Activated CD4-positive, alpha-beta T cell treated with anti-CD3 and anti-CD28 coated beads, Interleukin-2, amount 50 U/mL, for 1 hour (primary cell): ENCODE measurements at regions not wholly inside any gene's neighbourhood (a gene's known extent, or its start where the extent isn't known, plus 50 kb on each side); places are given as distances from the start of the nearest gene placed in this dataset.

Source experiments
- DNase-seq: peaks from one replicate; pipeline ENCODE4 v3.0.0-alpha.2; 2020

GRCh38 chr11:11135820-11136476 is 217.1 kb downstream of the CSNK2A3 start:
- no peak for DNase-seq

DNA sequence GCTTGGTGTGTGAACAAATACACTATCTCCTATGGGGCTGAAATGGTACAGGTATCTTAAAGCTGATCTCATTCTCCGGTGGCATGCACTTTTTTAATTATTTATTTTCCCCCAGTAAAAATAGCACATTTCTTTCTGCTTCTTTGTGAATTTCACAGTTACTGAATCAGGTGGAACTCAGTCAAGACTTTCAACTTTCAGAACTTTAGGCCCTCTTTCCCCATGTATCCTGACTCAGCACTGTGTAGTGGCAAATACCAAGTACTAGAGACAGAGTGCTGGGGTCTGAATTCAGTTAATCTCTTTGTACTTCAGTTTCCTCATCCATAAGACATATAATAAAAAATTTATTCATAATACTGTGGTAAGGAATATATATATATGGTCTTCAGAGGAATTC is 223.9 kb downstream of the CSNK2A3 start:
- DNase-seq: no peak

GRCh38 chr11:11125618-11126017 is 227.4 kb downstream of the CSNK2A3 start:
- no peak for DNase-seq

GRCh38 chr11:11122749-11123148 is 230.3 kb downstream of the CSNK2A3 start:
- no peak for DNase-seq

DNA sequence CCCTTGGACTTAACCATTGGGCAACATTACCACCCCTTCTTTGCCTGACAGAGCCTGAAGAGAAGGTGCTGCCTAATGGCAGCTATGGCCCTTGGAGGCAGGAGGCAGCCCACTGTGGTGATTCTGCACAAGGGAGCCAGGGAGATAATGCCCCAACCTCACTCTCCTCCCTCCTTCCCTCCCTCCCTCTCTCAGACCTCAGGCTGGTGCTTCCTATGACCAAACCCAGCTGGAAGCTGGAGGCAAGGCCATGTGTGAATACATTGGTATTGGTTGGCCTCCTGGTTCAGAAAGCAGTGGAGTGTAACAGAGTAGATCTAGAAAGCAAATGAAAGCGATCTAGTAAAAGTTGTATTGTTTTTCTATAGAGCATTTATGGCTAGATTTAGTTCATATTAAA is 233.1 kb downstream of the CSNK2A3 start:
- no peak for DNase-seq

GRCh38 chr11:11117730-11118129 is 235.3 kb downstream of the CSNK2A3 start:
- no peak for DNase-seq

GRCh38 chr11:11115475-11115874 is 237.6 kb downstream of the CSNK2A3 start:
- no peak for DNase-seq

- no peak for DNase-seq
Observed at GRCh38 chr11:11113626-11114025, 239.4 kb downstream of the CSNK2A3 start.

DNA sequence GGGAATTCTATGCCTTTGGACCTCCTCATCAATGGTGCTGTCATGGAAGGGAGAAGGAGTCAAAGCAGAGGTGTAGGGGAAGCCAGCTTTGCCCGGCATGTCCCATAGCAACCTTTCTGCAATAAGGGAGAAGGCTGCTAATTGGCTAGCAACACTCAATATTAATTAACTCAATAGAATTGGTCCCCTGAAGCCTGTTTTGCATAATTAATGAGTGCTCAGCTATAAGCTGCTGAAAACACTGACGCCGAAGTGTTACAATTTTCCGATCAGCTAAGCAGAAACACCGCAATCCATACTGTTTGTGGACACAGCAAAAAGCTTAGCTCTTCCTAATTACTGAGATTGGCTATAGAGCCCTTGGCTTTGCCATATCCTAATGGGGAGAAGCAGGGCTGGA is 245.0 kb downstream of the CSNK2A3 start:
- no peak for DNase-seq

- no peak for DNase-seq
Observed at GRCh38 chr11:11107076-11107723, 245.8 kb downstream of the CSNK2A3 start.

- DNase-seq: no peak
Observed at GRCh38 chr11:11105361-11105760, 247.5 kb upstream of the ZBED5 start.

DNA sequence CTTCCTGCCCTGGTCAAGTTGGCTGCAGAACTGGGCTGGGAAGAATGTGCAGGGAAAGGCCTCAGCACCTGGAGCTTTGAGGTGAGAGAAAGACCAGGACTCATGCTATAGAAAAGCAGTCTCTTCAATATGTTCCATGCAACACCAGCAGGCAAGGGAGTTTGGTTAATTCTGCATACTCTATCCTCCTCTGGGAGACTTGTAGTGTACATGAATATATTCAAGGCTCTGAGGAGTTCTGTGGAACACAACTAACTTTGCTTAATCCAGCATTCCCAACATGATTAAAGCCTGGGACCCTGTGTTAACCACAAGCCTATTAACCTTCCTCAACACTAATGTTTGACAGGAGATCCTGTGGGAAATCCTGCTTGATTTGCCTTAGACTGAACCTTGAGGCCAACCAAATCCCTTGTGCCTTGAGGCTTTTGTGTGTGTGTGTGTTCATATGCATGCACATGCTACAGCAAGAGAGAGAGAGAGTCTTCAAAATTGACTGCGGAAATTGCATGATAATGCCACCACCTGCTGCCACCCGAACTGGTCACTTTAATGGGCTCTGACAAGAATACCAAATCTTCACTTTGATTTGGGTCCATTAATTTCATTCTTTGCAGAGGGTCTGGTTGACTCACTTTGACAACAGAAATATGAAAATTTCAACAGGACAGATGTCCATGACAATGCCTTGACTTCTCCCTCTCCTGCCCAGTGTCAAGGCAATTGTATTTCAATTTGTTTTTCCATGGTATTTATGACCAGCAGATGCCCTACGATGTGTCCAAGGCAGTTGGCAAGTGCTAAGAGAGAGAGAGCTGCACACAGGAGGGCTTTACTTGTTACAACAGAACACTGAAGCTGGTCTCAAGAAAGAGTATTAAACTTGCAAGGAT is 238.2 kb upstream of the ZBED5 start:
- DNase-seq: no peak

- no peak for DNase-seq
Observed at GRCh38 chr11:11090495-11090894, 232.6 kb upstream of the ZBED5 start.

DNA sequence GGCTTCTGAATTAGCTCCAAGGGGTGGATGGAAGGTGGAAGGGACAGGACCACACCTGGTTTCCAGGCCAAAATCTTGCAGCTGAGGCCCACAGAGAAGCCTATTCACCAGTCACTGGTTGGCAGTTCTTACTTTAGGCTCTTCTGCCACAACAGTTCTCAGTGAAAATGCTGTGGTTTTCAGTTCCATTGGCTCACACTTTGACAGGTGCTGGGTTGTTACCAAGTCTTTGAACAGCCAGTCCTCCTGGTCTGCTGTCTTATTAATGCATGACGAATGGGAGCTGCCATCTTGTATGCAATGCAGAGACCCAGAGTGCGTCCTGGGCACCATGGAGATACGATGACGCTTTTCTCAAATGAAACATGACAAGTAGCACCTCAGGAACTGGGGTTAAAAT is 232.0 kb upstream of the ZBED5 start:
- DNase-seq: no peak

DNA sequence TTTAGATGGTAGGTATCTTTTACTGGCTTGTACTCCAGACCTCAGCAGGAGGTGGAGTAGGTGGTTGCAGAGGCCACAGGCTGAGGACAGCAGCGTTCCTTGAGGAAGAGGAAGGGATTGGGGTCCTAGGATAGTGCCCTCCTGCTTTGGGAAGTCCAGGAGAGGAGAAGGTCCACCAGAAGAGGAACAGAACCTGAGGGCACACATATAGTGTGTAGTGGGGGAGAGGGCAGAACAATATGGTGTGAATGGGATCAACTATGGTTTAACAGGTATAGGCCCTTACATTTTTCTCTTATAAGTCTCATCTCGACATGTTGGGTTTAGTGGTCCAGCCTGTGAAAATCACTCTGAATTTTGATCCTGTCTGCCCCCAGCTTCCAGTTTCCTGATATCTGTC is 229.1 kb upstream of the ZBED5 start:
- no peak for DNase-seq

DNA sequence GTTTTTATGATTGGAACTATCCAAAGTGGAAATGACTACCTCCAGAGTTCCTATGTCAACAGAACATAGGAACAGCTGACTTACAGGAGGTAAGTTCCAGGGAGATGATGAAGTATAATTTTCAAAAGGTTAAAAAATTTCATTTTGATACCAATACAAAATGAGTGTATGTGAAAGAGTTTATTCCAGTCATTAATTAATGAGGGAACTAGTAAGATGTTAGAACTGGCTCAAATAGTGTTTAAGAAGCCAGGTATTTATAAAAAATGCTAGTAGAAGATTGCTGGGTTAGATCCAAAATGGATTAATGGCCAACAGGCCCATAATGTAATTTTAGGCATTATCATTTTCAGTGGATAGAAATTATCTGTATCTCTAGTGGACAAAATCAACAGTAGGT is 227.7 kb upstream of the ZBED5 start:
- no peak for DNase-seq

DNA sequence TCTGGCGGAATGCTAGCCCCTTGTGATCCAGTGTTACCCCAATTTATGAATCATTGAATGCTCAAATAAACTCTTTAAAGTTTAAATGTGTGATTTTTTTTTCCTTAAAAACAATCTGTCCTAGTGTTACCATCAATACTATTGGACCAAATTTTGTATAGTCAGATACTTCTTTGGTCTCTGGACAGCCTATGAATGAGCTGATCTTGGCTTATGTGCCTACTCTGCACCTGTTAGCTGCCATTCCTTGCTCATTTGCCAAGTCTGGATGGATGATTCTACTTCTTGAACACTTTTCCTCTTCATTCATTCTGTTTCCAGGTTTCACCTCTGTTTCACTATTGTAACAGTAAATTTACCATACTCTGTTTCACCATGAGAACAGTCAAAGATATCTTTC is 226.5 kb upstream of the ZBED5 start:
- DNase-seq: no peak

DNA sequence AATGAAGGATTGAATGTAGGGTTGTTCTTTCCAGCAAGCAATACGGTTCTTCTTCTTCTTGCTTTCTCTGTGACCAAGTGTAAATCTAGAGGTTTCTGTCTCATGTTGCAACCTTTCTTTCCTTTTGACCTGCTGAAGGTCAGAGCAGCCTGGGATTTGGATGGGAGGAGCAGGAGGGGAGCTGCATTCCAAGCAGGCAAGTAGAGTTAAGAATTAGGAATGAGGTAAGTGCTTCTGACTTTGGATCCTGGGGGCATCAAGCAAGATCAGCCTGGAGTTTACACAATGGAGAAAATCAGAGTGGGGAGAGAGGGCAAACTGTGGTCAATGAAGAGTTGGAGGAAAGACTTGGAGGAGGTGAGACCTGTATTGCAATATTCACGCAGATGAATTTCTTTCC is 225.6 kb upstream of the ZBED5 start:
- DNase-seq: no peak

- DNase-seq: no peak
Observed at GRCh38 chr11:11082646-11083045, 224.8 kb upstream of the ZBED5 start.

- no peak for DNase-seq
Observed at GRCh38 chr11:11081776-11082175, 223.9 kb upstream of the ZBED5 start.

- DNase-seq: no peak
Observed at GRCh38 chr11:11081288-11081687, 223.4 kb upstream of the ZBED5 start.

DNA sequence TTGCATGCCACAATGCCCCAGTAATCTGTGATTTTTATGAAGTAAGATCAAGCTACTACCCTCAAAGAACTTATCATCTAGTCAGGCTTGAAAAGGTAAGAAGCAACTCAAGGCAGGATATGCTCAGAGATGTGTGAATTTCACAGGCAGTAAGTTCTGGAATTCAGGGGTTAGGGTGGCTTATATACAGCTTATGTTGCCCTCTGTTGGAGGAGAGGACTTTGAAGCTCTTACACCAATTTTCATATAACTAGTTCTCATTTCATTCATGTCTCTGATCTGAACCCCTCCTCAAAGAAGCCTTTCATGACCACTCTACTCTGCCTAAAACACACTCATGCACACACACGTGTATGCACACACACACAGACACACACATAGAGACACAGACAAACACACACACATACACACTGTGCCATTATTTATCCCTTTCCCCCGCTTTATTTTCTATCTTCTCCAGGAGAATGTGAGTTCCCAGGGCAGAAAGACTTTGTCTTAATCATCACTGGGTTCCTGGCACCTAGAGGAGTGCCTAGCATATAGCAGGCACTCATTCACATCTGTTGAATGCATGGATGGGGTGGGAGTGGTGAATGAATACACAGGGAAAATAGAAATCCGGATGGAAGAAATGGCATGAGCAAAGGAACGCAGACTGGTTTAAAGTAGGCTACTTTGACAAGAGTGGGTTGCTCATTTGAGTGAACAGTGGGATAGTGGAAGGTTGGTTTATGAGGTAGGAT is 220.7 kb upstream of the ZBED5 start:
- DNase-seq: no peak

GRCh38 chr11:11077898-11078297 is 220.0 kb upstream of the ZBED5 start:
- DNase-seq: no peak
